C4-2B (cell line): ENCODE measurements at regions not wholly inside any gene's neighbourhood (a gene's known extent, or its start where the extent isn't known, plus 50 kb on each side); places are given as distances from the start of the nearest gene placed in this dataset.

Experiments
- CTCF ChIP-seq: fragments of 450-650 bp; conservative IDR thresholded peaks from 2 replicates; pipeline ENCODE4 v1.5.1; 2017; ENCODE audit warnings: mild to moderate bottlenecking
- ZFX ChIP-seq: fragments of 450-650 bp; IDR thresholded peaks from 2 replicates; pipeline ENCODE4 v1.6.1; 2017

- TF ChIP-seq CTCF (no peak), ZFX (no peak)
Observed at GRCh38 chr12:24230061-24230701, 280.7 kb upstream of the SOX5 start.
